Activated naive CD4-positive, alpha-beta T cell treated with anti-CD3 and anti-CD28 coated beads, Interleukin-2, amount 10 ng/mL, durations not matched to agents 7 days and 5 days (primary cell): ENCODE measurements at regions not wholly inside any gene's neighbourhood (a gene's known extent, or its start where the extent isn't known, plus 50 kb on each side); places are given as distances from the start of the nearest gene placed in this dataset.
"Not testable (repeated sequence)": the region's sequence is repeated elsewhere in the genome, so short reads cannot be mapped to it uniquely, and the experiment has no call there.

Experiments used
- CTCF ChIA-PET: fragments of 350-600 bp; sonication (Branson Sonifier 250); formaldehyde crosslinking; loops from one replicate; lab custom pipeline; 2021; ENCODE audit warnings: antibody characterized with exemption; lab: Charles Lee
- DNase-seq: peaks from one replicate; pipeline ENCODE4 v3.0.0-alpha.2; 2020
- H3K27ac Mint-ChIP-seq: one replicate; pipeline ENCODE4 v1.8.0; 2021; ENCODE audit warnings: mild to moderate bottlenecking, moderate library complexity, mixed read lengths
- H3K27me3 Mint-ChIP-seq: one replicate; pipeline ENCODE4 v1.8.0; 2021; ENCODE audit warnings: mild to moderate bottlenecking, mixed read lengths
- H3K36me3 Mint-ChIP-seq: one replicate; pipeline ENCODE4 v1.8.0; 2021; ENCODE audit warnings: mixed read lengths
- H3K4me1 Mint-ChIP-seq: one replicate; pipeline ENCODE4 v1.8.0; 2021; ENCODE audit warnings: mixed read lengths
- H3K4me3 Mint-ChIP-seq: one replicate; pipeline ENCODE4 v1.8.0; 2021; ENCODE audit warnings: mild to moderate bottlenecking, moderate library complexity, mixed read lengths
- H3K9me3 Mint-ChIP-seq: one replicate; pipeline ENCODE4 v1.8.0; 2021; ENCODE audit warnings: mixed read lengths

GRCh38 chr3:134704133-134704532, 53.3 kb upstream of the KY start:
- Mint-ChIP-seq H3K9me3 (no peaks in the 10 kb centered on the region), H3K27me3 (peaks cover 7% of the 10 kb centered on the region), H3K27ac (no peak overlapping the region), H3K4me1 (no peaks in the 10 kb centered on the region), H3K4me3 (no peak overlapping the region), H3K36me3 (no peaks in the 10 kb centered on the region)
- DNase-seq = no peak
- CTCF ChIA-PET = no interaction called here

GRCh38 chr3:134704556-134704955, 53.7 kb upstream of the KY start:
- H3K9me3 Mint-ChIP-seq = no peaks in the 10 kb centered on the region
- H3K4me1 Mint-ChIP-seq = no peaks in the 10 kb centered on the region
- no peak overlapping the region for H3K27ac Mint-ChIP-seq
- CTCF ChIA-PET = no interaction called here
- no peak overlapping the region for H3K4me3 Mint-ChIP-seq
- H3K36me3 Mint-ChIP-seq = no peaks in the 10 kb centered on the region
- peaks cover 7% of the 10 kb centered on the region for H3K27me3 Mint-ChIP-seq
- DNase-seq = no peak

- no peak for DNase-seq
- Mint-ChIP-seq H3K4me3 (no peak overlapping the region), H3K36me3 (no peaks in the 10 kb centered on the region), H3K27me3 (peaks cover 12% of the 10 kb centered on the region), H3K4me1 (no peaks in the 10 kb centered on the region), H3K9me3 (no peaks in the 10 kb centered on the region), H3K27ac (no peak overlapping the region)
- CTCF ChIA-PET = no interaction called here
These were observed 57.2 kb upstream of the KY start for GRCh38 chr3:134707908-134708597.

- no peaks in the 10 kb centered on the region for H3K4me1 Mint-ChIP-seq
- peaks cover 12% of the 10 kb centered on the region for H3K27me3 Mint-ChIP-seq
- no peak overlapping the region for H3K27ac Mint-ChIP-seq
These were observed 57.8 kb upstream of the KY start for GRCh38 chr3:134708671-134709070.

GRCh38 chr3:134709076-134709475, 58.3 kb upstream of the KY start:
- Mint-ChIP-seq H3K9me3 (no peaks in the 10 kb centered on the region), H3K27ac (no peak overlapping the region), H3K27me3 (peaks cover 12% of the 10 kb centered on the region), H3K4me3 (no peak overlapping the region), H3K4me1 (no peaks in the 10 kb centered on the region), H3K36me3 (no peaks in the 10 kb centered on the region)
- CTCF ChIA-PET = no interaction called here
- no peak for DNase-seq

More at GRCh38 chr3:134708671-134709070, 57.8 kb upstream of the KY start:
- Mint-ChIP-seq H3K9me3 (no peaks in the 10 kb centered on the region), H3K4me3 (no peak overlapping the region), H3K36me3 (no peaks in the 10 kb centered on the region)
- CTCF ChIA-PET = no interaction called here
- no peak for DNase-seq

- no peaks in the 10 kb centered on the region for H3K9me3 Mint-ChIP-seq
- H3K4me1 Mint-ChIP-seq = no peaks in the 10 kb centered on the region
- H3K36me3 Mint-ChIP-seq = no peaks in the 10 kb centered on the region
- no peak for DNase-seq
- H3K4me3 Mint-ChIP-seq = no peak overlapping the region
- CTCF ChIA-PET = no interaction called here
- H3K27me3 Mint-ChIP-seq = peaks cover 14% of the 10 kb centered on the region
- no peak overlapping the region for H3K27ac Mint-ChIP-seq
These were observed 58.9 kb upstream of the KY start for GRCh38 chr3:134709561-134710312.

- Mint-ChIP-seq H3K27me3 (peaks cover 16% of the 10 kb centered on the region), H3K27ac (no peak overlapping the region), H3K4me3 (no peak overlapping the region), H3K9me3 (no peaks in the 10 kb centered on the region), H3K36me3 (no peaks in the 10 kb centered on the region), H3K4me1 (no peaks in the 10 kb centered on the region)
- CTCF ChIA-PET = no interaction called here
- no peak for DNase-seq
These were observed 59.5 kb upstream of the KY start for GRCh38 chr3:134710313-134710680.

- no peak for DNase-seq
- H3K27me3 Mint-ChIP-seq = peaks cover 13% of the 10 kb centered on the region
- no peak overlapping the region for H3K4me3 Mint-ChIP-seq
- CTCF ChIA-PET = no interaction called here
- H3K27ac Mint-ChIP-seq = no peak overlapping the region
- no peaks in the 10 kb centered on the region for H3K36me3 Mint-ChIP-seq
- H3K9me3 Mint-ChIP-seq = no peaks in the 10 kb centered on the region
- no peaks in the 10 kb centered on the region for H3K4me1 Mint-ChIP-seq
These were observed 60.5 kb upstream of the KY start for GRCh38 chr3:134711284-134711683.

GRCh38 chr3:134713671-134714070, 62.8 kb upstream of the KY start:
- no peak overlapping the region for H3K4me3 Mint-ChIP-seq
- no peaks in the 10 kb centered on the region for H3K9me3 Mint-ChIP-seq
- no peaks in the 10 kb centered on the region for H3K36me3 Mint-ChIP-seq
- no peak for DNase-seq
- H3K27ac Mint-ChIP-seq = no peak overlapping the region
- peaks cover 16% of the 10 kb centered on the region for H3K27me3 Mint-ChIP-seq
- no peaks in the 10 kb centered on the region for H3K4me1 Mint-ChIP-seq
- CTCF ChIA-PET = no interaction called here

- DNase-seq = no peak
- no peaks in the 10 kb centered on the region for H3K9me3 Mint-ChIP-seq
- peak overlapping the region; percentile 30 for H3K27ac Mint-ChIP-seq
- no peaks in the 10 kb centered on the region for H3K36me3 Mint-ChIP-seq
- CTCF ChIA-PET = no interaction called here
- H3K4me1 Mint-ChIP-seq = no peaks in the 10 kb centered on the region
- peaks cover 12% of the 10 kb centered on the region for H3K27me3 Mint-ChIP-seq
- no peak overlapping the region for H3K4me3 Mint-ChIP-seq
These were observed 67.9 kb upstream of the KY start for GRCh38 chr3:134718726-134719125.

- no peak overlapping the region for H3K27ac Mint-ChIP-seq
- CTCF ChIA-PET = no interaction called here
- no peaks in the 10 kb centered on the region for H3K9me3 Mint-ChIP-seq
- peaks cover 7% of the 10 kb centered on the region for H3K27me3 Mint-ChIP-seq
- H3K4me3 Mint-ChIP-seq = no peak overlapping the region
- no peak for DNase-seq
- H3K4me1 Mint-ChIP-seq = no peaks in the 10 kb centered on the region
- H3K36me3 Mint-ChIP-seq = no peaks in the 10 kb centered on the region
These were observed 70.4 kb upstream of the KY start for GRCh38 chr3:134721214-134721613.

- H3K9me3 Mint-ChIP-seq = no peaks in the 10 kb centered on the region
- CTCF ChIA-PET = no interaction called here
These were observed 72.1 kb upstream of the EPHB1 start for GRCh38 chr3:134722969-134723368.

GRCh38 chr3:134729649-134730048, 65.4 kb upstream of the EPHB1 start:
- Mint-ChIP-seq H3K9me3 (no peaks in the 10 kb centered on the region), H3K4me3 (no peak overlapping the region), H3K27me3 (peaks cover 12% of the 10 kb centered on the region), H3K36me3 (no peaks in the 10 kb centered on the region), H3K27ac (no peak overlapping the region), H3K4me1 (no peaks in the 10 kb centered on the region)
- CTCF ChIA-PET = no interaction called here
- no peak for DNase-seq

More at GRCh38 chr3:134722969-134723368, 72.1 kb upstream of the EPHB1 start:
- Mint-ChIP-seq H3K27ac (no peak overlapping the region), H3K36me3 (no peaks in the 10 kb centered on the region), H3K4me3 (no peak overlapping the region), H3K27me3 (peaks cover 12% of the 10 kb centered on the region), H3K4me1 (no peaks in the 10 kb centered on the region)
- no peak for DNase-seq

- no peak overlapping the region for H3K4me3 Mint-ChIP-seq
These were observed 57.5 kb upstream of the EPHB1 start for GRCh38 chr3:134737516-134737915.

GRCh38 chr3:134740077-134740476, 55.0 kb upstream of the EPHB1 start:
- H3K4me3 Mint-ChIP-seq, DNase-seq, CTCF ChIA-PET, H3K9me3 Mint-ChIP-seq, H3K27ac Mint-ChIP-seq, H3K4me1 Mint-ChIP-seq, H3K36me3 Mint-ChIP-seq, H3K27me3 Mint-ChIP-seq: not testable (repeated sequence)

More at GRCh38 chr3:134737516-134737915, 57.5 kb upstream of the EPHB1 start:
- no peak for DNase-seq
- no peaks in the 10 kb centered on the region for H3K36me3 Mint-ChIP-seq
- no peaks in the 10 kb centered on the region for H3K4me1 Mint-ChIP-seq
- CTCF ChIA-PET = no interaction called here
- no peak overlapping the region for H3K27ac Mint-ChIP-seq
- peaks cover 12% of the 10 kb centered on the region for H3K27me3 Mint-ChIP-seq
- no peaks in the 10 kb centered on the region for H3K9me3 Mint-ChIP-seq
